ENCODE measurements at regions not wholly inside any gene's neighbourhood (a gene's known extent, or its start where the extent isn't known, plus 50 kb on each side); places are given as distances from the start of the nearest gene placed in this dataset.
"Not testable (repeated sequence)": the region's sequence is repeated elsewhere in the genome, so short reads cannot be mapped to it uniquely, and the experiment has no call there.

GRCh38 chr6:17206566-17207072 lies 74.5 kb upstream of the RBM24 start:
- no peak overlapping the region for H3K27ac ChIP-seq
- TF ChIP-seq CTCF (IDR thresholded peaks at IDR 0.05) = no peak

GRCh38 chr6:17207281-17207680 lies 73.9 kb upstream of the RBM24 start:
- H3K27ac ChIP-seq = no peak overlapping the region
- TF ChIP-seq CTCF (IDR thresholded peaks at IDR 0.05) (no peak), ZFX (IDR thresholded peaks at IDR 0.05; ENCODE audit: borderline replicate concordance) (no peak)

GRCh38 chr6:17210683-17211082 lies 70.5 kb upstream of the RBM24 start:
- H3K27ac ChIP-seq = no peak overlapping the region
- TF ChIP-seq ZFX (IDR thresholded peaks at IDR 0.05; ENCODE audit: borderline replicate concordance) (no peak), CTCF (IDR thresholded peaks at IDR 0.05) (no peak)

GRCh38 chr6:17211101-17211500 lies 70.1 kb upstream of the RBM24 start:
- no peak overlapping the region for H3K27ac ChIP-seq
- TF ChIP-seq CTCF (IDR thresholded peaks at IDR 0.05) (no peak), ZFX (IDR thresholded peaks at IDR 0.05; ENCODE audit: borderline replicate concordance) (no peak)

GRCh38 chr6:17212546-17213371 lies 68.4 kb upstream of the RBM24 start:
- no peak overlapping the region for H3K27ac ChIP-seq
- TF ChIP-seq CTCF (IDR thresholded peaks at IDR 0.05) (no peak), ZFX (IDR thresholded peaks at IDR 0.05; ENCODE audit: borderline replicate concordance) (no peak)

- TF ChIP-seq ZFX (IDR thresholded peaks at IDR 0.05; ENCODE audit: borderline replicate concordance) (no peak), CTCF (IDR thresholded peaks at IDR 0.05) (no peak)
- no peak overlapping the region for H3K27ac ChIP-seq
These were observed 67.1 kb upstream of the RBM24 start for GRCh38 chr6:17214106-17214505.

- not testable (repeated sequence) for H3K27ac ChIP-seq
These were observed 64.2 kb upstream of the RBM24 start for GRCh38 chr6:17216972-17217371.

Data from 22Rv1 (cell line).